Chondrocyte (in vitro differentiated cells): ENCODE measurements at regions not wholly inside any gene's neighbourhood (a gene's known extent, or its start where the extent isn't known, plus 50 kb on each side); places are given as distances from the start of the nearest gene placed in this dataset.
A peak's percentile ranks its signal among the peaks of the same experiment; 100 is the strongest.

Source experiments
- DNase-seq: peaks from one replicate; pipeline ENCODE4 v3.0.0; 2021; ENCODE audit warnings: mixed read lengths, low spot score
- H3K27ac Mint-ChIP-seq: one replicate; pipeline ENCODE4 v1.8.0; 2021; ENCODE audit warnings: mild to moderate bottlenecking, moderate library complexity, mixed read lengths; ENCODE audit not compliant: unreplicated experiment
- H3K27me3 Mint-ChIP-seq: 2 replicates; pipeline ENCODE4 v1.8.0; 2021; ENCODE audit warnings: low read depth, mixed read lengths
- H3K36me3 Mint-ChIP-seq: 2 replicates; pipeline ENCODE4 v1.8.0; 2021; ENCODE audit warnings: low read depth, mixed read lengths
- H3K4me1 Mint-ChIP-seq: 2 replicates; pipeline ENCODE4 v1.8.0; 2021; ENCODE audit warnings: low read depth, mild to moderate bottlenecking, mixed read lengths
- H3K4me3 Mint-ChIP-seq: one replicate; pipeline ENCODE4 v1.8.0; 2021; ENCODE audit warnings: mild to moderate bottlenecking, moderate library complexity, mixed read lengths; ENCODE audit not compliant: unreplicated experiment
- H3K9me3 Mint-ChIP-seq: 2 replicates; pipeline ENCODE4 v1.8.0; 2021; ENCODE audit warnings: low read depth, mixed read lengths
- CTCF ChIP-seq: fragments of 200-600 bp; sonication (generic); IDR thresholded peaks from 2 replicates; pipeline ENCODE4 v1.5.0; 2021; ENCODE audit warnings: antibody characterized with exemption, mild to moderate bottlenecking, moderate library complexity

DNA sequence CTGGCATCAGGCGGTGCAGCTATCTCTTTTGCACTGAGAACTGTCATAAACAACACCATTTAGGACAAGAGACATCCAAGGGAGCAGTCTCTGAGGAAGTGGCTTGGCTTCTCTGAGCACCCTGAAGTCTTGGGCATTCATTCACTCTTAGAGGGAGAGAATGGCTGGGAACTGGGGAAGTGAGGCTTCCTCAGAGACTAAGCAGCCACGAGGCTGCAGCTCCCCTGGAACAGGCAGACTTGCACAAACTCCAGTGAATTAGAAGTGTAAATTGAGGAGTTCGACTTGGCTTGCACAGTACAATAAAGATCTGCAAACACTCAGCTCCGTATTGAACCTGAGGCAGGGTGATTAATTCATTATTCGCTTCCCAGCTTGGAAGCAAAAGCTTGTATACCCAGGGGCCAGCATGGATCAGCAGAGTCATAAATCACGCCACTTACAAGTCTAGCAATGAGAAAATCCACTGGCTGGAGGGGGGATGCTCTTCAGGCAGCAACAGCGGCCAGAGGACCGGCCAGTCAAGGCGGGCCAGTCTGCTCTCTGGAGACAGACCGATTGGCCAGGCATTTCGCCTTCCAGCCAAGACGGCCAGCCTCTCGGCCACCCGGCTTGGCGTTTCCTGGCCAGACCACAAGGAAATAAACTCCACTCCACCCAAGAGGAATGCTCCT is 118.8 kb upstream of the ADPGK start:
- Mint-ChIP-seq H3K4me1 (peaks cover 54% of the 10 kb centered on the region), H3K9me3 (peaks cover 9% of the 10 kb centered on the region), H3K36me3 (no peaks in the 10 kb centered on the region), H3K27me3 (no peaks in the 10 kb centered on the region), H3K27ac (peak overlapping the region; percentile 37), H3K4me3 (no peak overlapping the region)
- no peak for DNase-seq
- no peak for TF ChIP-seq CTCF

DNA sequence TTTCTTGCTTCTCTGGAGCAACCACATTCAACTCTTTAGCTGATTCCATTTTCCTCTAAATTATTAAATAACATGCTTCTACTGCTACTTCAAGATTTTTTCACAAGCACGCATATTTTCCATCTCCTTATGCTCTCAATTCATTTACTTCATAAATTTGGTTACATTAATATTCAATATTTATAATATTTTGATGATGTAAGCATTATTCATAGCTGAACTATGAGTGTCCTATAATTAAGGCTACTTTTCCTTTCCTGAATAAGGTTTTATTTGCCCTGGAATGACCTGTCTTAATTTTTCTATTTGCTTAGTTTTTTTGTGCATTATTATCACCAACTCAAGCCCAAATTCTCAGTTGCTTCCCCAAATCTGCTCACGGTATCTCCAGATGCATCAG is 109.4 kb upstream of the ADPGK start:
- H3K27ac Mint-ChIP-seq: no peak overlapping the region
- H3K27me3 Mint-ChIP-seq: peaks cover 11% of the 10 kb centered on the region
- DNase-seq: no peak
- H3K4me3 Mint-ChIP-seq: no peak overlapping the region
- peaks cover 7% of the 10 kb centered on the region for H3K36me3 Mint-ChIP-seq
- TF ChIP-seq CTCF: no peak
- peaks cover 16% of the 10 kb centered on the region for H3K4me1 Mint-ChIP-seq
- H3K9me3 Mint-ChIP-seq: peaks cover 22% of the 10 kb centered on the region

DNA sequence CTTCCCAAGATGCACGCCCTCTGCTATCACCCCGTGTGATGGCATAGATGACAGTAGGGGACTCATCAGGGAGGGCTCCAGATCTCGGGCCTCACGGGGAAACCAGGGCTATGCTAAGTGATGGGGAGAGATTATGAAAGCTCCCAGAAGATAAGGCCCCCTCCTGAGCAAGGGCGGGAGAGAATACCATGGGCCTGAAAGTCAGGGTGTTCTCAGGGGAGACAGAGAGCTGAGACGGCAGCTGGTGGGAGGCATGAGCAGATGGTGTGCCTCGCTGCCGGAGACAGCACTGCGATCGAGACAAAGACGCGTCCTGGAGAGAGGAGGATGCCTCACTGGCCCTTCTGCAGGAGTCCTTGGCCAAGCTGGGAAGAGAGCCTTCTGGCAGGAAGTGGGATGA is 106.5 kb upstream of the ADPGK start:
- DNase-seq: no peak
- no peak overlapping the region for H3K4me3 Mint-ChIP-seq
- TF ChIP-seq CTCF: no peak

GRCh38 chr15:72889545-72889944 is 106.0 kb upstream of the ADPGK start:
- Mint-ChIP-seq H3K4me3 (no peak overlapping the region), H3K4me1 (peaks cover 13% of the 10 kb centered on the region), H3K27ac (no peak overlapping the region), H3K27me3 (peaks cover 11% of the 10 kb centered on the region), H3K9me3 (peaks cover 11% of the 10 kb centered on the region), H3K36me3 (peaks cover 6% of the 10 kb centered on the region)
- DNase-seq: no peak
- no peak for TF ChIP-seq CTCF

More for the DNA sequence above, 106.5 kb upstream of the ADPGK start:
- Mint-ChIP-seq H3K27ac (no peak overlapping the region), H3K9me3 (peaks cover 10% of the 10 kb centered on the region), H3K36me3 (peaks cover 7% of the 10 kb centered on the region), H3K27me3 (peaks cover 11% of the 10 kb centered on the region), H3K4me1 (peaks cover 13% of the 10 kb centered on the region)

DNA sequence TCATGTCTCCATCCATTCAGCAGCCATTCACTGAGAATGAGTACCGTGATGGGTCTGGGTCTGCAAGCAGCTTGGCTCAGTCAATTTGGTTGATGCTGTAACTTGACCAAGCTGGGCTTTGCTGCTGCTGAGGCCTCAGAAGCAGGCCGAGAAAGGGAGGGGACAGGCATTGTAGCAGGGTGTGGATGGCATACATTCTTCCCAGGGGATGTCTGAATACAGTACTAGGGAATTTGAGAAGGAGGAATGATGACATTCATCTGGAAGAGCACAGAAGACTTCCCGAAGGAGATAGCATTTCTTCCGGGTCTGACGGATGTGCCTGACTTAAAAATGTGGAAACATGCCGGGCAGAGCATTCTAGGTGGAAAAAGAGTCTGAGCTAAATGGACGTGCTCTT is 105.3 kb upstream of the ADPGK start:
- no peak overlapping the region for H3K4me3 Mint-ChIP-seq
- H3K27ac Mint-ChIP-seq: no peak overlapping the region
- no peaks in the 10 kb centered on the region for H3K36me3 Mint-ChIP-seq
- H3K27me3 Mint-ChIP-seq: peaks cover 11% of the 10 kb centered on the region
- TF ChIP-seq CTCF: no peak
- no peak for DNase-seq
- peaks cover 4% of the 10 kb centered on the region for H3K9me3 Mint-ChIP-seq
- peaks cover 13% of the 10 kb centered on the region for H3K4me1 Mint-ChIP-seq
